DMS53 treated with DMSO at 0.1 percent for 48 hours (cell line): ENCODE measurements at regions not wholly inside any gene's neighbourhood (a gene's known extent, or its start where the extent isn't known, plus 50 kb on each side); places are given as distances from the start of the nearest gene placed in this dataset.
"Not testable (repeated sequence)": the region's sequence is repeated elsewhere in the genome, so short reads cannot be mapped to it uniquely, and the experiment has no call there.

Experiments used
- DNase-seq: peaks from one replicate; lab custom pipeline; 2025; ENCODE audit not compliant: unreplicated experiment; lab: John Stamatoyannopoulos, UW

DNA sequence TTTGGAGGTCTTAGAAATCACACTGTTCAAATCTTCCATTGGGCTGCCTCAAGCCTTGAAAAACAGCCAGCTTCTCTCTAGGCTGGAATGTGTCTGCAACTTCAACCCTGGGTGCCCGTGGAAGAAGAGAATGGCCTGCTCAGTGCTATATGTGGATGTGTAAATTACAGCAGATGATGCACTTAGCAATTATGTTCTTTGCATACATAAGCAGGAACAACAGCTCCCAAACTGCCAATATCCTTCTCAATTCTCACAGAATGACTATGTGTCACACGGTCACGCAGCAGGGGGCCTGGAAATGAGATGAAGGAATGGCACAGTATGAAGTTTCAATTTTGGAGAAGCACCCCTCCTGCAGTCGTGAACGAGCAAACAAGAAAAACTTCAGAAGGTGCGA lies 175.2 kb upstream of the SMARCA2 start:
- no peak for DNase-seq

DNA sequence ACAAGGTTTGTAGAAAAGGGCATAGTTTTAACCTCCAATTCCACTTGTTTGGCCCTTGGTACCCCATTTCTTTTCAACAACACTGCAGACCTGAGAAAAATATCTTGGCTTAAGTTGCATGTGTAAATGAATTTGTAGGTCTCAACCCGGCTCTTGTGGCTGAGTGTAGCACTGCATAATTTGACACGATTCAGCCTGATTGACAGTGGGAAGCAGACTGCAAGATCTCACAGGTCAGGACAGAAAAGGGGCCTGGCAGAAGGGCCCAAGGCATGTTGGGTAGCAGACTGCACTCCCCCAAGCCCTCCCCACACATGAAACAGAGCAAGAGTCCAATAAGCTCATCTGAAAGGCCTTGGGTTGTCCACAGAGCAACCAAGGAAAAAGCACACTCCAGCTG lies 169.7 kb upstream of the SMARCA2 start:
- no peak for DNase-seq

DNA sequence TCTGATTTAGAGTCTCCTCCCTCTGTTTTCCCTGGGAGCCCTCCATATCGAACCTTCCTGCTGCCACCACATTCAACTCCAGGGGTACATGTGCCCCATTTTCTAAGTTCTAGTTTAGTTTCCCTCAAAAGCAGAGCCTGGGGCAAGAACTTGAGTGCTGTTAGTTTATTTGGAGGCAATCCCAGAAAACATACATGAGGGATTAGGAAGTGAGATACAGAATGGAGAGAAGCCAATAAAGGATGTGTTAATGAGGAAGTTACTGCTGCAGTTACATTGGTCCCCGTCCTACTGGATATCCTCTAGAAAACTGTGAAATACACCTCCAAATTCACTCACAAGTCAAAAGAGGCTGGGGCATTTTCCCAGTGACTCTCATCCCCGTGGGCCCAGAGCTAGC lies 159.4 kb upstream of the SMARCA2 start:
- DNase-seq, result no peak

DNA sequence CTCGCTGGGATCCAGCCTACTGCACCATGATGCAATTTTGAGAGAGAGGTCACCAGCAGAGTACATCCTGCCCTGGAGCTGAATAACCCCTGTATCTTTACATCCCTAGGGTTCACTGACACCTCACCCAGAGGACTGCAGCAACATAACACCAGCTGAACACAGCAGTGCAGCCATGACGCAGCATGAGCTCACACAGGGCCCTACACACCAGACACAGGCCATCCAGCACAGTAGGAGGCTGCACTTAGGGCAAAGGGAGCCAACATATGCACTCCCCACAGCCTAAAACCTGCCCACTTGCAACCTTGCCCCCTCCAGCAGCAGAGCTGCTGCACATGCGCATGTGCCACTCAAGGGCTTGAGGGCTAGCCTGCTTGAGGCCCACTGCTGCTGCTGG lies 157.3 kb upstream of the SMARCA2 start:
- DNase-seq, result no peak

DNA sequence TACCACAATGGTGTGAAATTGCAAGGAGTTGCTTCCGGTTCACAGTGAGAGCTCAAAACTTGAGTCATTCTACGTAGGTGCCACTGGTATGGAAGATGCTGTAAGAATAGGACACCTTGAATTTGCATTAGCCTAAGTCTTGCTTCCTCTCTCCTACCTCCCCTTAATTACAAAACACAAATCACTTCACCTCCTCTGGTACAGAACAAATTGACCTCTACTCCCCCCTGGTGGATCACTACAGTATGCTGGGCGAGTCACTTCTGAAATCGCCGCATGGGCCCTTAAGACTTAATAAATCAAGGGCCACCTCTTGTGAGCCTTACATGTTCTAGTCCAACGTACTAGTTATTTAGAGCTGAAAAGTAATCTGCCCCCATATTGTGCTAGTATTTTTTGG lies 145.3 kb upstream of the SMARCA2 start:
- no peak for DNase-seq

DNA sequence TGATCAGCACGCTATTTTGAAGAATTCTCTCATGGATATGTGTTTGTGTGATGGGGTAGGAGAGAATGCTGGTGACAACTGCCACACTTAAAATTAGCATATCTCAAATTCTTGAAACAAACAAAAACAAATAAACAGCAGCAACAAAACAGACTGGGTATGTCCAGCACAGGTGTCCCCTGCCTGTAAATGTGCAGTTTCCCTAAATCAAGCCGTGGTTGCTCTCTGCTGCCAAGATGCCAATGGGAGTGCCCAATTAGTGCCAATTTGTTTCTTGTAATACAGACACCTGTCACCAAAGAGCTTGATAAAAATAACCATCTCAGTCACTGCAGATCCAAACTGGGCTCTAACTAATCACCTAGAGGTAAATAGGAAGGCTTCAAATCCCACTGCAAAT lies 144.2 kb upstream of the SMARCA2 start:
- DNase-seq, result no peak

DNA sequence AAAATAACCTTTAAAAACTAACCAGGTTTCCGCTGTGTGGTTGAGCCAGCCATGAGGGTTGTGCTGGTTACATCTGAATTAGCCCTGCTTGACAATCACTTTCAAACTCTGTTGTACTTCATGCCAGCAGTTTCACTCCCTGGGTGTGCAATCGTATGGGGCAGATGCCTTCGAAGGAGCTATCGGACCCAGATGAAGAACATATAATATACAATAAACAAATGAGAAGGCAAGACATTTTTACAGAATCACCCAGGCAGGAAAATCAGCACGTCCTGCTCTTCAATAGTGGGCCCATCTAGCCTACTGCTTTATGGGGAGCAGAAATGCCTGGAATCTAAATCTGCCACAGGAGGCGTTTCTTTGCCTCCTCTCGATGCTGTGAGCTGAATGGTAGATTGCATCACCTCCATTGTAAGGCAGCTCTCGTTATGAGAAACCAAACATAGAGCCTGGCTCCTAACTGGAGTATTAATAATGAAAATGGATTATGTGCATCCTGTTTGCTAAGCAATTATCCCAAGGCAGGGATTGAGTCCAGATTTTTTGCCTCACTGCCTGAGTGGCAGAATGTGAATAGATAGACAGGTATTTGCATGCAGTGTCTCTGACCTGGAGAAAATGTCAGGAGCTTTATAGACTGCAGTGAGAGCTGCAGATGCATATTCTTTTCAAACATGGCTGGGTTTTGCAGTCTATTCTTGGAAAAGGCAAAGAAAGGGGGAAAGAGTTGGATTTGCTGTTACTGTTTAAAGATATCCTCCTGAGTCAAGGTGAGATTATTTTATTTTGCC lies 143.3 kb upstream of the SMARCA2 start:
- DNase-seq, result no peak

DNA sequence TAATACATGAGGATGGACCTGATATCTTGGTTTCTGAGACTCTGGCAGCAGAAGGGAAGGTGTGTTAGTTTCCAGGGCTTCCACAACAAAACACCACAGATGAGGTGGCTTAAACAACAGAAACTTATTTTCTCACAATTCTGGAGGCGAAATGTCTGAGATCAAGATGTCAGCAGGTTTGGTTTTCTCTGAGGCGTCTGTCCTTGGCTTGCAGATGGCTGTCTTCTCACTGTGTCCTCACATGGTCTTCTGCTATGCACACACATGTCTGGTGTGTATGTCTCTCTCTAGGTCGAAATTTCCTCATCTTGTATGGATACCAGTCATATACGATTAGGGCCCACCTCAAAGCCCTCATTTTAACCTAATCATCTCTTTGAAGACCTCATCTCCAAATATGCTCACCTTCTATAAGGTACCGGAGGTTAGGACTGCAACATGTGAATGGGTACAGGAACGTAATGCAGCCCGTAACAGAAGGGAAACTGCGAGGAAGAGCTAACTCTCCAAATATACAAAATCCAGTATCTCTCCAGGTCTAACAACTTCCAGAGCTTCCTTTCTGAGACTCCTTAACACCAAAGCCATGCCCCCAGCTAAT lies 139.8 kb upstream of the SMARCA2 start:
- DNase-seq, result no peak

DNA sequence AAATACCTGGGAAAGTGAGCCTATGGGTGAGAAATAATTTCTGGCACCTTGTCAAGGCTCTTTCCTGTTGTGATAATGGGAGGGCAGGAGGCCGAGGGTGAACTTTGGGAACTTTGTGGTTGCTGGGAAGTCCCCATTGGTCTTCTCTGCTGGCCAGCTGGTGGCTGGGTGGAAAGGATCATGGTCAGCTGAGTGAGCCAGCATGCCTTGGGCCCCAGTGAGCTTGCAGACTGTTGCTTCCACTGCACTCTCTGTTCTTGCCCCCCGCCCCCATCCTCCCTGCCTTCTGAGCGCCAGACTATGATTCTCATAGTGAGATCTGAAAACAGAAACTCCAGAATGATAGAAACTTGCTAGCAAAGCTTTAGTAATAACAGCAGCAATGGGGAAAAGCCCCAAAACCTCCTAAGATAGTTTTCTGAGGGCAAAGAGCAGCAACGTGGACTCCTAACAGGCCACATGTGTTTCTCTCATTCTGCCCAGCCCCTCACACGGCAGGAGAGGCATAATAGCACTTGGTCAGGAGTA lies 139.2 kb upstream of the SMARCA2 start:
- DNase-seq, result no peak

DNA sequence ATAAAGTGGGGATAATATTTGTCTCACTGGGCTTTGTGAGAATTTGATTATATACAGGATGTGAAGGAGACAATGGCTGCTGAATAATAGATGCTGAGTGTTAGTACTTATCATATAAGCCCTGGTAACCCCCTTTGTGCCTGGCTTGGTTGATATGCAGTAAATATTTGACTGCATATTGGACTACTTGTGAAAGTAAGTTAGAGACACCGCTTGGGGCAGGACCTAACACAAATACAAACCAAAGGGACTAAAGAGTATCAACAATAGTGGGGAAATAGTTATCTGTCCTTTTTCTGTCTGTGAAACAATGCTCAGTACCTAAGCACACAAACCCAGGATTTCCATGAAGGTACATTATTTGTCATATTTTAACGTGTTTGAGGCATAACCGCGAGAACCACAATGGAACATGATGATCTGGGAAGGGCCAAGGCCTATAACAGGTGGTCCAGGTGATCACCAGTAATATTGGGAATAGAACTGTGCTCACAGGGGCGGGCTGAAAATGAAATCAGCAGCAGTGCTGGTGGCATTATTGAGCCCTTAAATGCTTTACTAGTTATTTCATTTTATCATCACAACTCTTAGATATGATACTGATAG lies 138.2 kb upstream of the SMARCA2 start:
- DNase-seq, result no peak

DNA sequence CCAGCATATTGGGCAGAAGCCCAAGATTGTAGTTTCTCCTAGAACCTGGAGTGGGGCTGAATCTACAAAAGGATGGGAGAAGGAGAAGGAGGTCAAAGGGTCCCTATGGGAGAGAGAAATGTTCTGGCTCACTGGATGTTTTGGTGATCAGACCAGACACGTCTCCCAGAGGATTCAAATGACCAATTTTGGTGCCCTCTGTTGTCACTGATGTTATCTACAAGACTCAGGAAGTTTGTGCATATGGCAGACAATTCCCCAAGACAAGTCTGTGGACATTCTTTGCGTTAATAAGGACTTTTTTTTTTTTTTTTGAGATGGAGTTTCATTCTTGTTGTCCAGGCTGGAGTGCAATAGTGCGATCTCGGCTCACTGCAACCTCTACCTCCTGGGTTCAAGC lies 137.2 kb upstream of the SMARCA2 start:
- no peak for DNase-seq

DNA sequence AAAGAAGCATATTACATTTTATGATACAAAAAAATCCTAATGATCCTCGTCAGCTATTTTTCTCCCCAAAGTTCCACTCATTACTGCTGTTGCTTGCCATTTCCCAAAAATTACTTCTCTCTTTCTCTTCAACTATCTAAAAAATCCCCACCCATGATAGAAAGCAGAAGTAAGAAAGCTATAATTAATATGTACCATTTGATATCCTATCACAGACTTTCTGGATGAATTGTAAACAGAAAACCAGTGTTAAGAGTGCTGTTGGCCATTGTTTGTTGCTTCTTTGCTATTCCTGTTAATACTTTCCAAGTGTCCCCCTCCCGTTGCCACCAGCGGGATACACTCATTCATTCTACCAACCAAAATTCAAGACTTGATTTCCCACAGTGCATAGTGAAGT lies 136.3 kb upstream of the SMARCA2 start:
- DNase-seq, result no peak

DNA sequence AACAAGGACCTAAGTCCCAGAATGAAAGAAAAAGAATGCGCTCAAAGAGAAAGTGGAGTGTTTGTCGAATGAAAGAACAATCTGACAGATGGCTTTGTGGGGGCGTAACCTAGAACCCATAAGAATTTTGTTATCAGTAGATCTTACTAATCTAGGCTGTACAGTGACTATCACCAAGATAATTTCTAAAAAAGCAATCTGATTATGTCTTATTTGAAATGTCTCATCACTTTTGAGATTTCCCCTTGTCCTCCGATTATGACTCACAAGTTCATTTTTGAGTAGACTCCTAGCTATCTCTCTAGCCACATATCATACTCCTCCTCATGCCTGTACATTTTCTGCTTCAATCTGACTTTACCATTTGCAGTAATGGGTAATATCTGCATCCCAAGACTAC lies 135.6 kb upstream of the SMARCA2 start:
- DNase-seq, result no peak

DNA sequence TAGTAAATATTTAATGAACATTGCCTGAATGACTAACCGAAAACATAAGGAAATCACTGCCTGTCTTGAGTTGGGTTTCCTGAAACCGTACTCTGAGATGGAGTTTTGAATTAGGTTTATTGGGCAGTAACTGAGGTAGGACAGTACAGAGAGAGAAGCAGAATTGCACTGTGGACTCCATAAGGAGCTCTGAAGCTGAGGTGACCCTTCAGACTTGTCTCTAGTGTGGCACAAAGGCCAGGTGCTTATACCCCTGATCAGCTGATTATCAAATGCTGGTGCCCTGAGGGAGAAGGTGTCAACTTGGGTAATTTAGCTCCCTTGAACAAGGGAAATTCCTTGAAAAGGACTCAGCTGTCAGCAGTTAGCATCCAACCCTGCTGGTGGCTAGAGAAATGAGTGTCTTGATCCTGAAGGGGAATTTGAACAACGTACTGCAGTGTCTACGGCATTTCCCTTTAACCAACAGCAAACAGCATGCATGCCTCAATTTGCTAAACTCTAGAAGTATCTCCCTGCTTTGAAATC lies 135.0 kb upstream of the SMARCA2 start:
- no peak for DNase-seq

DNA sequence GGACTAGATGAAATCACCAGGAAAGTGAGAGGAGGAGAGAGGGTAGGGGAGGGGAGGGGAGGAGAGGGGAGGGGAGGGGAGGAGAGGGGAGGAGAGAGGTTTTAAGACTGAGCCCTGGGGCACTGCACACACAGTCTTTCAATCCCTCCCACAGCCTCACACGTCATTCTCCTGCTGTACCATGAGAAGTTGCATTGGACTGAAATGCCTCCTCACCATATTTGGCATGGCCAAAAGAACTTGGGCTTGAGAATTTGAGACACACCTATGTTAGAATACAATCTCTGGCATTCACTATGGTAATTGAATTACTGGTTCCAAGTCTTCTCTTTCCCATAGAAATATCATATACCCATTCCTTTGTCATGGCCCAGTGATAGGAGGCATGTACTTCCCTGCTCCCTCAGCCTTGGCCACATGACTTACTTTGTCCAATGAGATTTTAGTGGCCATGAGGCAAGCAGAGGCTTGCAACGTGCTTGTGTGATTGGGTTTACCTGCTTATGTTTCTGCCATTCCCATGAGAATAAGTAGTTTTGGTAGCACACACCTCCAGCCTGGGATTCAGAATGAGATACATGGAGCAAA lies 133.3 kb upstream of the SMARCA2 start:
- DNase-seq, result no peak

DNA sequence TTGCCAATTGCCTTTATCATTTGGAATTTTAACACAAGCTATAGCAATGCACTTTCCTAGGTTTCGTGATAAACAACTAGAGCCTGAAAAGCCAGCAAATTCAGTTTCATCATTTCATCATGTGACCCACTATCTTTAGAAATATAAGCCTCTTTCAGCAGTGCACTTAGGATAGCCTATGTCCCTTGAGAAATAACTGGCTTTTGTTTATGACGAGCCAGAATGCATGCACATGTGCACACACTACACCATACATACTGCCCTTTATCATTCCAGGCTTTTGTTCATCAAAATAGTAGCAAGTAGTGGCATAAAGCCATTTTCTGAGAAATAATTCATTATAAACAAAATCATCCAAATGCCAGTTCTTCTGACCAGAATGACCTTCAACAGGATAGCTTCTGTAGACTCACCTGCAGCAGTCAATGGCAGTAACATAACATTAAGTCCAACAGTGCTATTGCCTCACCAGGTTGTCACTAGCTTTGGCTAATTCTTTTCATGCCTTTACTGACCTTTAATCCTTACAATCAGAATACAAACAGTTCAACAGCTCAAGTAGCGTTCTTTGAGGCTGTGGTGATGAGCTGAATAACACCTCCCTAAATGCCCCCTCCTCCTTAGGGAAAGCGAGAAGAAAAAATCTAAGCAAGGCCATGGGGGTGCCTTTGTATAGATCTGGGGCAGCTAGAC lies 132.3 kb upstream of the SMARCA2 start:
- no peak for DNase-seq

DNA sequence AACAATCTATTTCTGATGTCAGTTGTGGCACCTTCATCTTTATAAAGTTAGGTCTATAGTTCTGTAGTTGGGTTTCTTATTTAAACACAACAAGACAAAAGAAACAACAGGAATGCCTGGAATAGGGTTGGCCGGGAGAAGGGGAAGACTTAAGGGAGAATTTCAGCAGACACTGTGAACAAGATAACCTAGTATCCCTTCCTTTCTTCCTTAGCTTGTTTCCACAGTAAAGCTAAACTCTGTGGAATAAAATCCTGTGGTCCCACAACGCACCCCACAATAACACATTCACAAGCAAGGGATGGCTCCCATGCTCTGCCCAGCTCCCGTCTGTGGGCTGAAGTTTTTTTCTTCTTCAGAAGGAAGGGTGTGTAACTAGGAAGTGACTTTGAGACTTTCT lies 124.9 kb upstream of the SMARCA2 start:
- DNase-seq, result no peak

DNA sequence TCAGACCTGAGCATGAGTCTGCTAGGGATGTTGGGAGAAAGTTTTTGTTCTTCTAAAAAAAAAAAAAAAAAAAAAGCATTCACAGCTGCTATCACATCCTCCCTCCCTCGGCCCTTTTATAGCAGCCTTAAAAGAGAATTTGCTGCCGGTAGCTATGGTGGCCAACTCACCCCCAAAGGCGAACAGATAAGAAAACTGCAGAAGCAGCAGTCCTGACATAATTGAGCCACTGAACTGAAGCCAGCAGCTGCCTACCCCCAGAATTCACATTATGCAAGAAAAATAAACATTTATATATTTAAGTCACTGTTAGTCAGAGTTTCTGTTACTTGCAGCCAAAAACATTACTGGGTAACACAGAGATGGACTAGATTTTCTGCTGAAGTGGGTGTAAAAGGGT lies 124.3 kb upstream of the SMARCA2 start:
- no peak for DNase-seq

DNA sequence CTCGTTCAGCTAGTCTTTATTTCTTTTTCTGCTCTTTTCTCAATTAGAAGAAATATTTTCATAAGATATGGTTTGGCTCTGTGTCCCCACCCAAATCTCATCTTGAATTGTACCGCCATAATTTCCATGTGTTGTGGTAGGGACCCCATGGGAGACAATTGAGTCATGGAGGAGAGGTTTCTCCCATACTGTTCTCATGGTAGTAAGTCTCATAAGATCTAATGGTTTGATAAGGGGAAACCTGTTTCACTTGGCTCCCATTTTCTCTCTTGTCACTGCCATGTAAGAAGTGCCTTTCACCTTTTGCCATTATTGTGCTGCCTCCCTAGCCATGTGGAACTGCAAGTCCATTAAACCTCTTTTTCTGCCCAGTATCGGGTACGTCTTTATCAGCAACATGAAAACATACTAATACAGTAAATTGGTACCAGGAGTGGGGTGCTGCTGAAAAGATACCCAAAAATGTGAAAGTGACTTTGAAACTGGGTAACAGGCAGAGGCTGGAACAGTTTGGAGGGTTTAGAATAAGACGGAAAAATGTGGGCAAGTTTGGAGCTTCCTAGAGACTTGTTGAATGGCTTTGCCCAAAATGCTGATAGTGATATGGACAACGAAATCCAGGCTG lies 112.0 kb upstream of the SMARCA2 start:
- DNase-seq, result not testable (repeated sequence)

DNA sequence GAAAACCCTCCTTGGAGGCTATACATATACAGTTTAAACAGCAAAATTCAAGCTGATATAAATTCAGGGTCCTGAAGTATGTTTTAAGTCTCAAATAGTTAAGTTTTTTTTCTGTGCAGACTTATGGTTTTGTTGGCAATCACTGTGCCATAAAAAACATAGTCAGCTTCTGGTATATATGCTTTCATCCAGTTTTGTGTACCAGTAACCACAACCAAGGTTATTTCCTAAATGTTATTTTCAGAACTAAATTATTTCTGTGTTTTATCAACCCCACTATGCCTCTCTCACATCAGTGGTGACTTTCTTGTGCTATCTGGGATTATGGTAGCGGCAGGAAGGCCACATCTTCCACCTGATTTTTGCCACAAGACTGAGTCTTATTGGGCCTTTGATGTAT lies 107.7 kb upstream of the SMARCA2 start:
- no peak for DNase-seq

DNA sequence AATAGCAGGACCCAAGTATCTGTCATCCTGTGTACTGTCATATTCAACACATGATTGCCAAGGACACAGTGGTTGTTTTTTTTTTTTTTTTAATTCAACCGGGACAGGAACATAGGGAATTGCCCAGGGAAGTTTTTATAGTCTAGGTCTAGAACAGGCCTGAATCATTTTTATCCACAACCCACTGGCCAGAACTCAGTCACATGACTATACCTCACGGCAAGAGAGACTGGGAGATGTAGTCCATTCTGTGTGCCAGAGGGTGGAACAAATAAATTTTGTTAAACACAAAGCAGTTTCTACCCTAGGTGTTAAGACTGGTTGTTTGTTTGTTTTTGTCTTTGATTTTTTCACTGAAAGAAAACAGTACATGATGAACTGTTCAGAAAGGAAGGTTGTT lies 105.8 kb upstream of the SMARCA2 start:
- DNase-seq, result no peak
